Activated naive CD4-positive, alpha-beta T cell treated with anti-CD3 and anti-CD28 coated beads for 36 hours (primary cell): ENCODE measurements at regions not wholly inside any gene's neighbourhood (a gene's known extent, or its start where the extent isn't known, plus 50 kb on each side); places are given as distances from the start of the nearest gene placed in this dataset.

Source experiments
- CTCF ChIA-PET: fragments of 350-600 bp; sonication (Branson Sonifier 250); formaldehyde crosslinking; loops from one replicate; lab custom pipeline; 2021; ENCODE audit warnings: antibody characterized with exemption; lab: Charles Lee
- DNase-seq: peaks from one replicate; pipeline ENCODE4 v3.0.0-alpha.2; 2020
- H3K27ac Mint-ChIP-seq: one replicate; pipeline ENCODE4 v1.8.0; 2021; ENCODE audit warnings: mild to moderate bottlenecking, mixed read lengths
- H3K27me3 Mint-ChIP-seq: one replicate; pipeline ENCODE4 v1.8.0; 2021; ENCODE audit warnings: low read depth, mixed read lengths
- H3K36me3 Mint-ChIP-seq: one replicate; pipeline ENCODE4 v1.8.0; 2021; ENCODE audit warnings: low read depth, mixed read lengths
- H3K4me1 Mint-ChIP-seq: one replicate; pipeline ENCODE4 v1.8.0; 2021; ENCODE audit warnings: low read depth, mixed read lengths
- H3K4me3 Mint-ChIP-seq: one replicate; pipeline ENCODE4 v1.8.0; 2021; ENCODE audit warnings: mild to moderate bottlenecking, moderate library complexity, mixed read lengths
- H3K9me3 Mint-ChIP-seq: one replicate; pipeline ENCODE4 v1.8.0; 2021; ENCODE audit warnings: mixed read lengths
- intact Hi-C: fragments of 100-400 bp; cut with micrococcal nuclease; formaldehyde crosslinking; loops from one replicate; pipeline ENCODE4 v1.15.1; 2023

- Mint-ChIP-seq H3K36me3 (no peaks in the 10 kb centered on the region), H3K4me3 (no peak overlapping the region), H3K4me1 (no peaks in the 10 kb centered on the region), H3K27me3 (no peaks in the 10 kb centered on the region), H3K9me3 (peaks cover 11% of the 10 kb centered on the region), H3K27ac (no peak overlapping the region)
- DNase-seq: no peak
- CTCF ChIA-PET: no interaction called here
- intact Hi-C loops: no loop called here
Measured at GRCh38 chr11:28887681-28888080, 779.5 kb downstream of the METTL15 start.

GRCh38 chr11:28879869-28880268 lies 771.7 kb downstream of the METTL15 start:
- CTCF ChIA-PET: no interaction called here
- H3K4me1 Mint-ChIP-seq: no peaks in the 10 kb centered on the region
- DNase-seq: no peak
- intact Hi-C loops: no loop called here
- H3K9me3 Mint-ChIP-seq: peaks cover 11% of the 10 kb centered on the region
- no peaks in the 10 kb centered on the region for H3K36me3 Mint-ChIP-seq
- no peak overlapping the region for H3K4me3 Mint-ChIP-seq
- H3K27me3 Mint-ChIP-seq: no peaks in the 10 kb centered on the region
- no peak overlapping the region for H3K27ac Mint-ChIP-seq

- no peak for DNase-seq
- H3K36me3 Mint-ChIP-seq: no peaks in the 10 kb centered on the region
- H3K4me3 Mint-ChIP-seq: no peak overlapping the region
- CTCF ChIA-PET: no interaction called here
- no peak overlapping the region for H3K27ac Mint-ChIP-seq
- H3K9me3 Mint-ChIP-seq: peaks cover 9% of the 10 kb centered on the region
- H3K4me1 Mint-ChIP-seq: no peaks in the 10 kb centered on the region
- intact Hi-C loops: no loop called here
- H3K27me3 Mint-ChIP-seq: no peaks in the 10 kb centered on the region
Measured at GRCh38 chr11:28878025-28878424, 769.8 kb downstream of the METTL15 start.

- peaks cover 5% of the 10 kb centered on the region for H3K9me3 Mint-ChIP-seq
- H3K4me1 Mint-ChIP-seq: no peaks in the 10 kb centered on the region
- CTCF ChIA-PET: no interaction called here
- no peak overlapping the region for H3K27ac Mint-ChIP-seq
- H3K27me3 Mint-ChIP-seq: no peaks in the 10 kb centered on the region
- no peaks in the 10 kb centered on the region for H3K36me3 Mint-ChIP-seq
- H3K4me3 Mint-ChIP-seq: no peak overlapping the region
- DNase-seq: no peak
- intact Hi-C loops: no loop called here
Measured at GRCh38 chr11:28877340-28877739, 769.2 kb downstream of the METTL15 start.

GRCh38 chr11:28874706-28875105 lies 766.5 kb downstream of the METTL15 start:
- no peak for DNase-seq
- CTCF ChIA-PET: no interaction called here
- peaks cover 6% of the 10 kb centered on the region for H3K9me3 Mint-ChIP-seq
- no peak overlapping the region for H3K27ac Mint-ChIP-seq
- no peaks in the 10 kb centered on the region for H3K4me1 Mint-ChIP-seq
- H3K27me3 Mint-ChIP-seq: no peaks in the 10 kb centered on the region
- H3K36me3 Mint-ChIP-seq: no peaks in the 10 kb centered on the region
- no peak overlapping the region for H3K4me3 Mint-ChIP-seq
- intact Hi-C loops: no loop called here

- Mint-ChIP-seq H3K27ac (no peak overlapping the region), H3K36me3 (no peaks in the 10 kb centered on the region), H3K4me3 (no peak overlapping the region), H3K27me3 (no peaks in the 10 kb centered on the region), H3K4me1 (no peaks in the 10 kb centered on the region), H3K9me3 (peaks cover 6% of the 10 kb centered on the region)
- CTCF ChIA-PET: no interaction called here
- DNase-seq: no peak
- intact Hi-C loops: no loop called here
Measured at GRCh38 chr11:28871090-28871489, 762.9 kb downstream of the METTL15 start.

- DNase-seq: no peak
- intact Hi-C loops: no loop called here
- H3K9me3 Mint-ChIP-seq: peaks cover 6% of the 10 kb centered on the region
- CTCF ChIA-PET: no interaction called here
- no peaks in the 10 kb centered on the region for H3K27me3 Mint-ChIP-seq
- no peaks in the 10 kb centered on the region for H3K36me3 Mint-ChIP-seq
- no peak overlapping the region for H3K4me3 Mint-ChIP-seq
- H3K27ac Mint-ChIP-seq: no peak overlapping the region
- H3K4me1 Mint-ChIP-seq: no peaks in the 10 kb centered on the region
Measured at GRCh38 chr11:28863422-28863821, 755.2 kb downstream of the METTL15 start.

- intact Hi-C loops: no loop called here
- Mint-ChIP-seq H3K27ac (no peak overlapping the region), H3K27me3 (no peaks in the 10 kb centered on the region), H3K4me1 (no peaks in the 10 kb centered on the region), H3K9me3 (peaks cover 7% of the 10 kb centered on the region), H3K4me3 (no peak overlapping the region), H3K36me3 (no peaks in the 10 kb centered on the region)
- no peak for DNase-seq
- CTCF ChIA-PET: no interaction called here
Measured at GRCh38 chr11:28860893-28861292, 752.7 kb downstream of the METTL15 start.

- H3K27me3 Mint-ChIP-seq: no peaks in the 10 kb centered on the region
- no peaks in the 10 kb centered on the region for H3K36me3 Mint-ChIP-seq
- intact Hi-C loops: no loop called here
- H3K27ac Mint-ChIP-seq: no peak overlapping the region
- CTCF ChIA-PET: no interaction called here
- peaks cover 7% of the 10 kb centered on the region for H3K9me3 Mint-ChIP-seq
- no peaks in the 10 kb centered on the region for H3K4me1 Mint-ChIP-seq
- no peak overlapping the region for H3K4me3 Mint-ChIP-seq
- no peak for DNase-seq
Measured at GRCh38 chr11:28858076-28858475, 749.9 kb downstream of the METTL15 start.

- intact Hi-C loops: no loop called here
- no peak for DNase-seq
- Mint-ChIP-seq H3K4me3 (no peak overlapping the region), H3K27ac (no peak overlapping the region), H3K36me3 (no peaks in the 10 kb centered on the region), H3K4me1 (no peaks in the 10 kb centered on the region), H3K9me3 (peaks cover 9% of the 10 kb centered on the region), H3K27me3 (no peaks in the 10 kb centered on the region)
- CTCF ChIA-PET: no interaction called here
Measured at GRCh38 chr11:28849053-28849452, 740.9 kb downstream of the METTL15 start.

GRCh38 chr11:28842716-28843115 lies 734.5 kb downstream of the METTL15 start:
- Mint-ChIP-seq H3K36me3 (no peaks in the 10 kb centered on the region), H3K4me3 (no peak overlapping the region), H3K27ac (no peak overlapping the region), H3K27me3 (no peaks in the 10 kb centered on the region), H3K4me1 (no peaks in the 10 kb centered on the region), H3K9me3 (peaks cover 1% of the 10 kb centered on the region)
- CTCF ChIA-PET: no interaction called here
- intact Hi-C loops: no loop called here
- DNase-seq: no peak

GRCh38 chr11:28838741-28839140 lies 730.6 kb downstream of the METTL15 start:
- no peak overlapping the region for H3K27ac Mint-ChIP-seq
- no peaks in the 10 kb centered on the region for H3K36me3 Mint-ChIP-seq
- H3K4me1 Mint-ChIP-seq: no peaks in the 10 kb centered on the region
- H3K27me3 Mint-ChIP-seq: no peaks in the 10 kb centered on the region
- H3K4me3 Mint-ChIP-seq: no peak overlapping the region
- CTCF ChIA-PET: interaction anchor here (0.7 kb wide), 1 partner anchor 413 kb away, joined by 3 read pairs; no protein-coding TSS in a partner anchor
- peaks cover 1% of the 10 kb centered on the region for H3K9me3 Mint-ChIP-seq
- intact Hi-C loops: no loop called here
- DNase-seq: no peak

- DNase-seq: no peak
- no peaks in the 10 kb centered on the region for H3K27me3 Mint-ChIP-seq
- no peak overlapping the region for H3K4me3 Mint-ChIP-seq
- intact Hi-C loops: no loop called here
- CTCF ChIA-PET: no interaction called here
- H3K9me3 Mint-ChIP-seq: peaks cover 1% of the 10 kb centered on the region
- H3K36me3 Mint-ChIP-seq: no peaks in the 10 kb centered on the region
- H3K4me1 Mint-ChIP-seq: no peaks in the 10 kb centered on the region
- no peak overlapping the region for H3K27ac Mint-ChIP-seq
Measured at GRCh38 chr11:28837599-28837998, 729.4 kb downstream of the METTL15 start.
